ENCODE measurements at regions not wholly inside any gene's neighbourhood (a gene's known extent, or its start where the extent isn't known, plus 50 kb on each side); places are given as distances from the start of the nearest gene placed in this dataset.

DNA sequence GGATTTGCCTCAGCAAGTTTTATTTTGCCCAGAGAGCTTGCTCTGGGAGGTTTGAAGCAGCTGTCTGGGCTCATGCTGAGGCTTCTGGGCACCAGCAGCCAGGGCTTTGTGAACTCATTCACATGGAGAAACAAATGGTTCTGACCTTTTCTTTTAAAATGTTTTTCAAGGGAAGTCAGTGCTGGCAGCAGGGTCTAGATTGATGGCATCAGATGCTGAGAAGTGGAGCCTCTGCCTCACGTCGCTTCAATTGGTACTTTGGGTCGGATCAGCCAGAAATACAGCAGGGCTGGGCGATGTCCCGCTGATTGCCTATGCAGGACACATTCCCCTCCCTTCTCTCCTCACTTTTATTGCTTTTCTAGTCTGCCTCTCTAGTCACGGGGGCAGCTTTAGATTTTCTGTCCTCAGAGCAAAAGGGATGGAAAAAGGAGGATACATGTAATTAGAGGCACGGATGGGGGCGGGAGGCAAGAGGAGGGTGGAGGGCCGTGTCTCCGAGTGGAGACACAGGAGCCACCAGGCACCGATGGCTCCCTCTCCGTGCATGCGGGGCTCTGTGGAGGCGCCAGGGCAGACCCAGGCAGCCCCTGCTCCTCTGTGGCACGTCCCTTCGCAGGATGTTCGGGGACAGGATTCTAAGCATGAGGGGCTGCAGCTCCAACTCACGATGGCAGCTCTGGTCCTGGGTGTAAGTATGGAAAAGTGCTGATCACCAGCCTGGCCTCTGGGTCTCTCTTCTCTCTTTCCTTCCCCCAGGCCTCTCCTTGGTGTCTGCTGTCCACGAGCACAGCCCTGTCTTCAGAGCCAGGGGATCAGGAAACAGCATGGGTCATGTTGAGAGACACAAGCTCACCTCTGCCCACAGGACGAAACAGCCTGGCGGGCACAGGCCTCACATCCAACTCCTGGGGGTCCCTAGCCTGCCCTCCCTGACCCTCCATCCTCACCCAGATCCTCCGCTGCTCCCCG is 116.1 kb downstream of the FAM43A start:
- Histone ChIP-seq H3K4me1 (ENCODE audit: insufficient read depth) (no peaks in the 10 kb centered on the region), H3K4me3 (ENCODE audit: low read depth, low read length) (no peak overlapping the region), H3K36me3 (ENCODE audit: insufficient read depth) (no peaks in the 10 kb centered on the region), H3K27ac (ENCODE audit: low read depth) (no peak overlapping the region)
- no peak for DNase-seq (ENCODE audit: extremely low spot score)
- 63% methylated on average over 23 of the region's 23 CpGs for WGBS

DNA sequence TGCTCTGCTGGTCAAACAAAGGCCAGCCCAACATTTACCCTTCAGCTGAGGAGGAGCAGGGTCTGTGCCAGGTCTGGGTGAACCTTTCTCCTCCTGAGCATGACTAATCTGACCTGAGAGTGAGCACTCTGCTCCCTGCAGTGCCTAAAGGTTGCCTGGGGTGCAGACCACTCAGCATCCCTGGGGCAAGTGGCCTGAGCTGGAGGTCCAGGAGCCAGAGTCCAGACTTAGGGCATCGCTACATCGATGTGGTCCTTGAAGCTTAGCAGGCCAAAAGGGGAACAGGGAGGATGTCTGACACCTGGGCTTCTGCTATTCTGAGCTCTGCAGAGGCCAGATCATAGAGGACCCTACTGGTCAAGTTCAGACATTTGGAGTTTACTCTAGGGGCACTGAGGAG is 119.1 kb downstream of the FAM43A start:
- Histone ChIP-seq H3K36me3 (ENCODE audit: insufficient read depth) (no peaks in the 10 kb centered on the region), H3K4me3 (ENCODE audit: low read depth, low read length) (no peak overlapping the region), H3K4me1 (ENCODE audit: insufficient read depth) (no peaks in the 10 kb centered on the region), H3K27ac (ENCODE audit: low read depth) (no peak overlapping the region)
- WGBS = 97% methylated on average over 2 of the region's 2 CpGs
- no peak for DNase-seq (ENCODE audit: extremely low spot score)

GRCh38 chr3:194805546-194805945 is 119.9 kb downstream of the FAM43A start:
- DNase-seq (ENCODE audit: extremely low spot score) = no peak

DNA sequence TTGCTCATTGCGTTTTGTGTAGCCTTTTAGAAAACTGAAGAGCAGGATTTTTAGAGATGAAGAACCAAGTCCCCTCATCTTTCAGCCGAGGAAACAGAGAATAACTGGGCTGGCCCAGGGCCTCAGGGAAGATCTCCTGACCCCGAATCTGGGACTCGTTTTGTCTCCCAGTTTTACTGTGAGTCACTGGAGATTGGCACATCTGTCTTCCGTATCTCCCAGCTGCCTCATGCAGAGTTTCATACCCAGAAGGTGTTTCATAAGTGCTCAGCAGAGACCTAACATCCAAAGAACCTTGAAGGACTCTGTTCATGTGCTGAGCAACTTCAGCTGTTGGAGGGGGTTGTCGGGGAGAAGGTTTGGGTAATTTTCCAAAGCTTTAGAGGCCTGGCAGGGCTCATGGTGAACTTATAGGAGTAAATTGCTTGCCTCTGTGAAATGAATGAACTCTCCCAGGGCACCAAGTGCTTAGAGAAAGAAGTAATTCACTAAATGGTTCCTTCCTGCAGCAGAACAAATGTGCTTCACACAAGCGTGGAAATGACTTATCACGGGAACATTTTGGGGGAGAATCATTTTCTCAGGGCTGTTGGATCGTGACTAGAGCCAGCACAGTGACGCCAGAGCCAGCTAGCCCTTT is 121.4 kb downstream of the FAM43A start:
- Histone ChIP-seq H3K4me1 (ENCODE audit: insufficient read depth) (no peaks in the 10 kb centered on the region), H3K27ac (ENCODE audit: low read depth) (no peak overlapping the region), H3K36me3 (ENCODE audit: insufficient read depth) (no peaks in the 10 kb centered on the region), H3K4me3 (ENCODE audit: low read depth, low read length) (no peak overlapping the region)
- no peak for DNase-seq (ENCODE audit: extremely low spot score)
- WGBS = 73% methylated on average over 10 of the region's 10 CpGs

More at GRCh38 chr3:194805546-194805945, 119.9 kb downstream of the FAM43A start:
- 97% methylated on average over 4 of the region's 4 CpGs for WGBS
- Histone ChIP-seq H3K36me3 (ENCODE audit: insufficient read depth) (no peaks in the 10 kb centered on the region), H3K4me1 (ENCODE audit: insufficient read depth) (no peaks in the 10 kb centered on the region), H3K4me3 (ENCODE audit: low read depth, low read length) (no peak overlapping the region), H3K27ac (ENCODE audit: low read depth) (no peak overlapping the region)

DNA sequence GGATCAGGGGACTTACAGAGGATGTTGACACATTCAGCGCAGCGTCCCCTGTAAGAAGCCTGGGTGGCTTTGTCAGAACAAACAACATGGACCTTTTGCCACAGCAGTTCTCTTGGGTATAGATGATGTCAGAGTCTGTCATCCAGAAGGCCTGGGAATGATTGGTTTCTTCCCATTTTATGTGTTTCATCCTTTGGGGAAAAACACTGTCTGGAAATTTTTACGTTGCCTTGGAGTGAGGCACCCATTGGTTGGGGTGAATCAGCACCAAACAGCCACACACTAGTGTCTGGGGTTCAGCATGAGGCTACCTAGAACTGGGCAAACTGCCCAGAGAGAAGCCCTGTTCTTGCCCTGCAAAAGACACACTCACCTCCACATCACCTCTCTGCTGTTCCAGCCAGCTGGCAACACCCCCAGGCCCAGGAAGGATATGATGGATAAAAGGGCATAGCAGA is 123.0 kb downstream of the FAM43A start:
- DNase-seq (ENCODE audit: extremely low spot score) = no peak
- 91% methylated on average over 3 of the region's 3 CpGs for WGBS
- H3K36me3 ChIP-seq (ENCODE audit: insufficient read depth) = no peaks in the 10 kb centered on the region
- no peaks in the 10 kb centered on the region for H3K4me1 ChIP-seq (ENCODE audit: insufficient read depth)
- no peak overlapping the region for H3K27ac ChIP-seq (ENCODE audit: low read depth)
- H3K4me3 ChIP-seq (ENCODE audit: low read depth, low read length) = no peak overlapping the region

DNA sequence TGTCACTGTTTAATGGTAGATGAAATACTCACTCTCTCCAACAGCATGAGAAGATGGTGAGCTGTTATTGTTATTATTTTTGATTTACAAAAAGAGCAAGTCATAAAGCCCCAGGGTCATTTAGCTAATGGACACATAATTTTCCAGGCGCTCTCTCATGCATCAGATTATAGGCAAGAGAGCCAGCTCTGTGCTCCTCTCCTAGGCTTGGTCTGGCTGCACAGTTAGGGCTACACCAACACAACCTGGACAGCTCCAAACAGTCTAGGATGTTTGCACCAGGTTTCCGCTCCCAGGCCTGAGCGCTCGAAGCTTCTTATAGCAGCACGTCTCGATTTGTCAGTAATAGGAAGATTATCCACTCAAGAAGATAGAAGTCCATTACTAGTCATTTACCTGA is 123.7 kb downstream of the FAM43A start:
- no peaks in the 10 kb centered on the region for H3K4me1 ChIP-seq (ENCODE audit: insufficient read depth)
- WGBS = 95% methylated on average over 6 of the region's 6 CpGs
- no peak overlapping the region for H3K4me3 ChIP-seq (ENCODE audit: low read depth, low read length)
- DNase-seq (ENCODE audit: extremely low spot score) = no peak
- no peak overlapping the region for H3K27ac ChIP-seq (ENCODE audit: low read depth)
- no peaks in the 10 kb centered on the region for H3K36me3 ChIP-seq (ENCODE audit: insufficient read depth)

GRCh38 chr3:194810076-194810475 is 124.4 kb downstream of the FAM43A start:
- Histone ChIP-seq H3K36me3 (ENCODE audit: insufficient read depth) (no peaks in the 10 kb centered on the region), H3K4me3 (ENCODE audit: low read depth, low read length) (no peak overlapping the region), H3K27ac (ENCODE audit: low read depth) (no peak overlapping the region), H3K4me1 (ENCODE audit: insufficient read depth) (no peaks in the 10 kb centered on the region)
- DNase-seq (ENCODE audit: extremely low spot score) = no peak
- 84% methylated on average over 4 of the region's 4 CpGs for WGBS

GRCh38 chr3:194811118-194811517 is 125.4 kb downstream of the FAM43A start:
- no peak for DNase-seq (ENCODE audit: extremely low spot score)
- H3K36me3 ChIP-seq (ENCODE audit: insufficient read depth) = no peaks in the 10 kb centered on the region
- WGBS = 72% methylated on average over 9 of the region's 9 CpGs
- no peak overlapping the region for H3K4me3 ChIP-seq (ENCODE audit: low read depth, low read length)
- no peaks in the 10 kb centered on the region for H3K4me1 ChIP-seq (ENCODE audit: insufficient read depth)
- no peak overlapping the region for H3K27ac ChIP-seq (ENCODE audit: low read depth)

GRCh38 chr3:194812176-194812575 is 126.5 kb downstream of the FAM43A start:
- 94% methylated on average over 10 of the region's 10 CpGs for WGBS
- H3K36me3 ChIP-seq (ENCODE audit: insufficient read depth) = no peaks in the 10 kb centered on the region
- DNase-seq (ENCODE audit: extremely low spot score) = no peak
- no peak overlapping the region for H3K4me3 ChIP-seq (ENCODE audit: low read depth, low read length)
- no peak overlapping the region for H3K27ac ChIP-seq (ENCODE audit: low read depth)
- no peaks in the 10 kb centered on the region for H3K4me1 ChIP-seq (ENCODE audit: insufficient read depth)

- WGBS = 72% methylated on average over 5 of the region's 5 CpGs
- no peaks in the 10 kb centered on the region for H3K4me1 ChIP-seq (ENCODE audit: insufficient read depth)
- H3K36me3 ChIP-seq (ENCODE audit: insufficient read depth) = no peaks in the 10 kb centered on the region
- no peak for DNase-seq (ENCODE audit: extremely low spot score)
- H3K4me3 ChIP-seq (ENCODE audit: low read depth, low read length) = no peak overlapping the region
- H3K27ac ChIP-seq (ENCODE audit: low read depth) = no peak overlapping the region
Measured at GRCh38 chr3:194814878-194815357, 129.2 kb downstream of the FAM43A start.

- H3K4me3 ChIP-seq (ENCODE audit: low read depth, low read length) = no peak overlapping the region
- no peaks in the 10 kb centered on the region for H3K4me1 ChIP-seq (ENCODE audit: insufficient read depth)
- no peaks in the 10 kb centered on the region for H3K36me3 ChIP-seq (ENCODE audit: insufficient read depth)
- WGBS = 74% methylated on average over 12 of the region's 12 CpGs
- no peak for DNase-seq (ENCODE audit: extremely low spot score)
- H3K27ac ChIP-seq (ENCODE audit: low read depth) = no peak overlapping the region
Measured at GRCh38 chr3:194816748-194817591, 131.3 kb downstream of the FAM43A start.

- Histone ChIP-seq H3K36me3 (ENCODE audit: insufficient read depth) (no peaks in the 10 kb centered on the region), H3K4me1 (ENCODE audit: insufficient read depth) (no peaks in the 10 kb centered on the region), H3K27ac (ENCODE audit: low read depth) (no peak overlapping the region), H3K4me3 (ENCODE audit: low read depth, low read length) (no peak overlapping the region)
- WGBS = 73% methylated on average over 4 of the region's 4 CpGs
- no peak for DNase-seq (ENCODE audit: extremely low spot score)
Measured at GRCh38 chr3:194817592-194817930, 131.9 kb downstream of the FAM43A start.

DNA sequence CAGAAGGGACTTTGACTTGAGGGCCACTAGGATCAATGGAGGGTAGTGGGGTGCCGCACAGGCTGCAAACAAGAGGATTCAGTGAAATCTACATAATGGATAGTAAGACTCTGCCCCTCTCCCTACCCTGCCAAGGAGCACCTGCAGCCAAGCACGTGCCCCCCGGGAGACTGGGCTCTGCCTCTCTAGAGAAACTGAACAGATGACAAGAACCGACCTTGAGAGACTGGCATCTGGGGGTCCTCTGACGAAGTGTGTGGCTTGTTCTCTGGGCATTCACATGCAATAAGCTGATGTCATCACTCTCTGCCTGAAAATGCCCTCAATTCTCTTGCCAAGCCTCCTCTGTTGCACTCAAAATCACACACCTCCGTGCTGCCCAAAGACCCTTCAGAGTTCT is 132.3 kb downstream of the FAM43A start:
- 81% methylated on average over 6 of the region's 6 CpGs for WGBS
- Histone ChIP-seq H3K27ac (ENCODE audit: low read depth) (no peak overlapping the region), H3K4me1 (ENCODE audit: insufficient read depth) (no peaks in the 10 kb centered on the region), H3K4me3 (ENCODE audit: low read depth, low read length) (no peak overlapping the region), H3K36me3 (ENCODE audit: insufficient read depth) (no peaks in the 10 kb centered on the region)
- no peak for DNase-seq (ENCODE audit: extremely low spot score)

Data from urinary bladder (tissue), 3 donors.